A673 (cell line): ENCODE measurements at regions not wholly inside any gene's neighbourhood (a gene's known extent, or its start where the extent isn't known, plus 50 kb on each side); places are given as distances from the start of the nearest gene placed in this dataset.

Source experiments
- BruUV-seq: library from RNA; stranded (reverse); fragments of 400-500 nt; replicated peaks from 2 replicates; lab custom pipeline; 2021; lab: Mats Ljungman, UMichigan
- CTCF ChIA-PET: fragments of 300-600 bp; sonication (Branson Sonifier 250); formaldehyde crosslinking; loops from one replicate; lab custom pipeline; 2022; ENCODE audit warnings: antibody characterized with exemption; lab: Charles Lee
- POLR2A ChIA-PET: fragments of 300-600 bp; sonication (Branson Sonifier 250); formaldehyde crosslinking; loops from one replicate; lab custom pipeline; 2022; ENCODE audit warnings: antibody characterized with exemption; ENCODE audit not compliant: low non-redundant PET; lab: Charles Lee
- DNase-seq: peaks from one replicate; pipeline ENCODE4 v3.0.0-alpha.2; 2015; ENCODE audit warnings: low spot score
- H3K27ac ChIP-seq: fragments of 200-600 bp; sonication (generic); 2 replicates; pipeline ENCODE4 v1.5.1; 2016; ENCODE audit warnings: mixed run types, low read depth, mild to moderate bottlenecking, mixed read lengths, antibody characterized with exemption, low read length; ENCODE audit not compliant: poor library complexity, severe bottlenecking
- H3K27me3 ChIP-seq: fragments of 200-600 bp; sonication (generic); replicated peaks from 2 replicates; pipeline ENCODE4 v1.6.1; 2017; ENCODE audit warnings: mixed run types, low read depth, mild to moderate bottlenecking, mixed read lengths, antibody characterized with exemption, low read length; ENCODE audit not compliant: insufficient read depth, poor library complexity
- H3K36me3 ChIP-seq: fragments of 200-600 bp; sonication (generic); 2 replicates; pipeline ENCODE4 v1.6.1; 2016; ENCODE audit warnings: mixed run types, mild to moderate bottlenecking, mixed read lengths, antibody characterized with exemption, low read length; ENCODE audit not compliant: insufficient read depth, poor library complexity, severe bottlenecking
- H3K4me1 ChIP-seq: fragments of 200-600 bp; sonication (generic); 2 replicates; pipeline ENCODE4 v1.6.1; 2017; ENCODE audit warnings: mixed run types, mild to moderate bottlenecking, mixed read lengths, antibody characterized with exemption, low read length; ENCODE audit not compliant: insufficient read depth, poor library complexity, severe bottlenecking
- H3K4me3 ChIP-seq: fragments of 200-600 bp; sonication (generic); 2 replicates; pipeline ENCODE4 v1.5.1; 2016; ENCODE audit warnings: low read depth, mixed run types, mild to moderate bottlenecking, mixed read lengths, low read length; ENCODE audit not compliant: poor library complexity, severe bottlenecking
- H3K9me3 ChIP-seq: fragments of 200-600 bp; sonication (generic); 2 replicates; pipeline ENCODE4 v1.6.1; 2016; ENCODE audit warnings: mixed run types, low read depth, mild to moderate bottlenecking, mixed read lengths, antibody characterized with exemption, low read length; ENCODE audit not compliant: poor library complexity, severe bottlenecking
- EZH2 ChIP-seq: fragments of 200-600 bp; sonication (generic); IDR thresholded peaks from 2 replicates; pipeline ENCODE4 v1.6.1; 2017; ENCODE audit warnings: borderline replicate concordance, low read depth, mild to moderate bottlenecking, mixed read lengths, antibody characterized with exemption, low read length; ENCODE audit not compliant: poor library complexity, severe bottlenecking
- intact Hi-C: fragments of 100-400 bp; cut with micrococcal nuclease; formaldehyde crosslinking; loops from one replicate; pipeline ENCODE4 v1.10.0; 2022; ENCODE audit not compliant: unreplicated experiment
- TF ChIP-seq, protein P1 (sequence below): fragments of 300-800, 200-600 bp; sonication (generic); conservative IDR thresholded peaks from 2 replicates; pipeline ENCODE4 v1.5.1; 2017; ENCODE audit warnings: low read depth, mild to moderate bottlenecking, antibody characterized with exemption, low read length, moderate library complexity, mixed read lengths

DNA sequence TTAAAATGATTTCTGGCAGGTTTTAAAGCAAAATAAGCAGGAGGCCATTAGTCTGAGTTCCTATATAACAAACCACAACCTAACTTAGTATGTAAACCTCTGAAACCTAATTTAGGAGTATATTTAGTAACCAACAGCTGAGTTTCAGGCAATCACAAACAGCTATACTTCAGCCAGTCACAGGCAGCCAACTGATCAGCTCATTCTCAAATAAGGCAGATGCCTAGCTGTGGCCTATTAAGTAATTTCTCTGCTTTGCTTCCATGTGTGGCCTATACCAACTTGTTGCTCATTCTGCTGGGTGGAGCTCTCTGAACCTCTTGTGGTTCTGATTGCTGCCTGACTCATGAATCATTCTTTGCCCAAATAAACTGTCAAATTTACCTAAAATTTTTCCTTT, 408.9 kb upstream of the FBXO33 start:
- Histone ChIP-seq H3K4me3 (no peak overlapping the region), H3K36me3 (no peaks in the 10 kb centered on the region), H3K9me3 (no peaks in the 10 kb centered on the region), H3K27ac (no peak overlapping the region), H3K4me1 (no peaks in the 10 kb centered on the region), H3K27me3 (no peaks in the 10 kb centered on the region)
- ChIA-PET POLR2A (no interaction called here), CTCF (no interaction called here)
- TF ChIP-seq, protein P1, sequence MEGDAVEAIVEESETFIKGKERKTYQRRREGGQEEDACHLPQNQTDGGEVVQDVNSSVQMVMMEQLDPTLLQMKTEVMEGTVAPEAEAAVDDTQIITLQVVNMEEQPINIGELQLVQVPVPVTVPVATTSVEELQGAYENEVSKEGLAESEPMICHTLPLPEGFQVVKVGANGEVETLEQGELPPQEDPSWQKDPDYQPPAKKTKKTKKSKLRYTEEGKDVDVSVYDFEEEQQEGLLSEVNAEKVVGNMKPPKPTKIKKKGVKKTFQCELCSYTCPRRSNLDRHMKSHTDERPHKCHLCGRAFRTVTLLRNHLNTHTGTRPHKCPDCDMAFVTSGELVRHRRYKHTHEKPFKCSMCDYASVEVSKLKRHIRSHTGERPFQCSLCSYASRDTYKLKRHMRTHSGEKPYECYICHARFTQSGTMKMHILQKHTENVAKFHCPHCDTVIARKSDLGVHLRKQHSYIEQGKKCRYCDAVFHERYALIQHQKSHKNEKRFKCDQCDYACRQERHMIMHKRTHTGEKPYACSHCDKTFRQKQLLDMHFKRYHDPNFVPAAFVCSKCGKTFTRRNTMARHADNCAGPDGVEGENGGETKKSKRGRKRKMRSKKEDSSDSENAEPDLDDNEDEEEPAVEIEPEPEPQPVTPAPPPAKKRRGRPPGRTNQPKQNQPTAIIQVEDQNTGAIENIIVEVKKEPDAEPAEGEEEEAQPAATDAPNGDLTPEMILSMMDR, result no peak
- no peak for TF ChIP-seq EZH2
- intact Hi-C loops, result no loop called here
- BruUV-seq, result no TSS peak
- no peak for DNase-seq

DNA sequence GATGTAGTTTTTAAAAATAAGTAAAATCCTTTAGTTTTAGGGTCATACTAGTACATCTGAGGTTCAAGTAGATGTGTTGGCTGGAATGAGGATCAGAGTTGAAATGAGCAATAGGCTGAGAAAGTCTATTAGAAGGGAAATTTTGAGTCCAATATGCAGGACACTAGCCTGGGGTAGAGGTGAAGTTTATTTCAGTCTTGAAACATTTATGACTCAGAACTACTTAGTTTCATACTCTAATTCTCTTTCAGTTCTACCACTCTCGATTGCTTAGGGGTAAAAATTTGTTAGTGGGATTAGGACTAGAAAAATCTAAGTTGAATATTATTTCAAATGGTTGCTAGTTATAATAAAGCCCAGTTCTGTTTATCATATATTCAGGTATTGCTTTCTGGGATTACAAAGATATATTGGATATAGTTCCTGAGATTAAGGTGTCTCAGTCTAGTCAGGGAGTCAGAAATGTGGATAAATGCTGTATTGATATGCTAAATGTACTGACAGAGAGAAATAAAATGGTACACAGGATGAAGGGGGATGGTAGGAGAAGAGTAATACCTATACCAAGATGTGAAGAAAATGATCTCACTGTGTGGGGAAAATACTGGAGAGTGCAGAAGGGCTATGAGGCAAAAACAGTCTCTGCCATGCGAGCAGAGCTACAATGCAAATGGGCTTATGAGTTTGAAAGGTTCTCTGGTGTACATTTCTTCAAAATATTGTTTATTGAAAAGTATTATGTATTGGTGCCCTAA, 395.8 kb upstream of the FBXO33 start:
- no TSS peak for BruUV-seq
- Histone ChIP-seq H3K4me1 (no peaks in the 10 kb centered on the region), H3K27me3 (no peaks in the 10 kb centered on the region), H3K9me3 (no peaks in the 10 kb centered on the region), H3K27ac (no peak overlapping the region), H3K36me3 (no peaks in the 10 kb centered on the region), H3K4me3 (no peak overlapping the region)
- TF ChIP-seq EZH2, result no peak
- TF ChIP-seq, protein P1, result no peak
- CTCF ChIA-PET, result no interaction called here
- POLR2A ChIA-PET, result no interaction called here
- DNase-seq, result no peak
- intact Hi-C loops, result no loop called here

DNA sequence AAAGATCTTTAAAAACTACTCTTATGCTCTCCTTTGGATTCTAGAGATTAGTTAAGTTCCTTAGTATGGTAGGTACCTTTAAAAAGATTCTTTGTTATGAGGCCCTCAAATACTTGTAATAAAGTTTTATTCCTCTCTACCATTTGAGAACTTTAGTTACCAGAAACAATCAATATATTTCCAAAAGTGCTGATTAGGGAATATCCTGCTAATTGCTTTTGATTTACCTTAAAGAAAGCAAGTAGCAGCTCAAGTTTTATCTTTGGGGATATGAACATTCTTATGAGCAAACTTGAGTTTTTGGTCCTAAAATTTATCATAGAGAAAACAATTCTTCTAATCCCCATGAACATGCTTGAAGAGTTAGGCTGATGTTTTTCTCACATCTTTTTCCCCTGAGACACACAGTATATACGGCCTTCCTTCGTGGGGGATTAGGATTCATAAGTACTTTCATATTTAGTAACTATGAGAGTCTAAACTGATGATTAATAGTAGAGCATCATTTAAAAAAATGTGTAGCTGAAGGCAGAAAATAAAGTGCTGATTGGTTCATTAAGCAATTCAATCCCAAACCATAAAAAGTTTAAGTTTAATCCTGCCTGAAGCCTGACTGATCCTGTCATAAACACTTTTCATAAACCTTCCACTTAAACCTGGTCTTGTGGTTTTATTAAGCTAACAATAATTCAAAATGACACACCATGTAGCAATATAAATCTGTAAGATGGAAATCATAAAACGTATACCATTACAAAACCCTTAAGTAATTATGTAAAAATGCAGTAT, 380.5 kb upstream of the FBXO33 start:
- Histone ChIP-seq H3K9me3 (no peaks in the 10 kb centered on the region), H3K4me1 (no peaks in the 10 kb centered on the region), H3K4me3 (no peak overlapping the region), H3K36me3 (no peaks in the 10 kb centered on the region), H3K27me3 (no peaks in the 10 kb centered on the region), H3K27ac (no peak overlapping the region)
- intact Hi-C loops, result no loop called here
- TF ChIP-seq, protein P1, result no peak
- TF ChIP-seq EZH2, result no peak
- no TSS peak for BruUV-seq
- ChIA-PET CTCF (no interaction called here), POLR2A (no interaction called here)
- no peak for DNase-seq
